KOPT-K1 (cell line): ENCODE measurements at regions not wholly inside any gene's neighbourhood (a gene's known extent, or its start where the extent isn't known, plus 50 kb on each side); places are given as distances from the start of the nearest gene placed in this dataset.

ENCODE experiments used
- H3K27ac ChIP-seq: fragments of 200-600 bp; sonication (generic); 2 replicates; pipeline ENCODE4 v1.5.1; 2016; ENCODE audit warnings: antibody characterized with exemption, mild to moderate bottlenecking, low read depth, low read length; ENCODE audit not compliant: poor library complexity, severe bottlenecking
- H3K36me3 ChIP-seq: fragments of 200-600 bp; sonication (generic); 2 replicates; pipeline ENCODE4 v1.5.1; 2017; ENCODE audit warnings: antibody characterized with exemption, mild to moderate bottlenecking, low read length, moderate library complexity; ENCODE audit not compliant: insufficient read depth
- H3K9me3 ChIP-seq: fragments of 200-600 bp; sonication (generic); 2 replicates; pipeline ENCODE4 v1.5.1; 2017; ENCODE audit warnings: antibody characterized with exemption, low read length, mild to moderate bottlenecking; ENCODE audit not compliant: insufficient read depth, poor library complexity, severe bottlenecking

DNA sequence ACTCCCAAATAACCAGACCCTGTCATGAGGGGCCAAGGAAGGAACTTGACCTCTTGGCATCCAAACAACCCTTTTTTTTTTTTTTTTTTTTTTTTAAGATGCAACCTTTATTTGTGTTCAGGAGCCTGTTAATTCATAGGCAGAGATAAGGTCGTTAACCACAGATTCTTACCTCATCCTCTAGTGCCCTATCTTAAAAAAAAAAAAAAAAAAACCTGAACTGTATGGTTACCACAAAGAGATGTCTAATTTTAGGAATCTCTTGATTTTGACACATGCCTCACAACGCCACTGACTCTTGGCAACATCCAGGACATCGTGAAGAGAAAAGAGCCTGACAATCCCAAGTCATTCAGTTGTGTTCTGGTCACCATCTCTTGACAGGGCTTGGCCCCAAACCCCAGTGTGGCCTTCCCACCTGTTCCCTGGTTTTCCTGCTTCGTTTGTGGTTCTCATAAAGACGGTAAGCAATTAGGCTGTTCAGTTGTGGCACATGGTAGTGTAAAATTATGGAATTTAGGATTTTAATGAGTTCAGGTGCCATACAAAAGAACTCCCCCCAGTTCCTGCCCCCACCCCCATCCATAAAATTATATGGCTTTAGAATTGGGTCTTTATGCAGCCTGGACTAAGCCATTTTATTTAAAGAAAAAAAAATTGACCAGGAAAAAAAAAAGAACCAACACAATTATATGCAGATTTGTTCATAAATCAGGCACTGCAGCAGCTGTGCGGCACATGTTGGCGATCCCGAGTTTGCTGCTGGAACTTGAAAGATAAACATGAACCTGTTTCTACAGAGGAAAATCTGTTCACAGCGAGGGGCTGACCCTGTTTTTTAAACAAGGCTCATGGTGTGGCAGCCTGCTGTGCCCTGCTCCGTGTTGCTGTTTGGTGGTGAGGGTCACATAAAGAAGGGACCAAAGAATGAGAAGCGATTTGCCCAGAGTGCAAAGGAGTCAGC, 267.8 kb upstream of the CLINT1 start:
- no peaks in the 10 kb centered on the region for H3K9me3 ChIP-seq
- no peak overlapping the region for H3K27ac ChIP-seq
- no peaks in the 10 kb centered on the region for H3K36me3 ChIP-seq

DNA sequence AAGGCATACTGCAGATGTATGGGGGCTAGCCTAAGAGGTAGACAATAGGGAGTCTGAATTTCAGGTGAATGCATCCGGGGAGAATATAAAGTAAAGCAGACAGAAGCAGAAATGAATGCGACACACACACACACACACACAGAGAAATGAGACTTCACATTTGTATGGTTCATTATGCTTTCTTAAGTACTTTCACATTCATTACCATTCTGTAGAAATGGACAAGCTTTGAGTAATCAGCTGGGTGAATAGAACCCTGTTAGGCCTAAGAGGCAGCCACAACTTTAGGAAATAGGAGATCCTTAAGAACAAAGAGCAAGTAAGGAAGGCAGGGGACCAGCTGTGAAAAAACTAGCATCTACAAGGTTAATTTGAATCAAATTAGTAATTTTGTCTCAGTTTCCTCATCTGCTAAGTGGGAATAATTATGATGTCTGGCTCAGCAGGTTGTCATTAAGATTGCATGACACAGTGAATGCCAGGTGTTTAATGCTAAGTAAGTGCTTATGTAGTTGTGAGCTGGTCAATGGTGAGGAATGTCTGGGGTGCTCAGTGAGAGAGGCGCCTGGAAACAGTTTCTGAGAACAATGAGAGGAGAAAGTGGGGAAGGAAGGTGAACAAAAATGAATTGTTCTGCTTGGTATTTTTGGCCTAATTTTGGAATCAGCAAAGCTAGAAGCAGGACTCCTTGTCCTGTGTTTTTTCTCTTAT, 265.8 kb upstream of the CLINT1 start:
- Histone ChIP-seq H3K36me3 (no peaks in the 10 kb centered on the region), H3K9me3 (no peaks in the 10 kb centered on the region), H3K27ac (no peak overlapping the region)

DNA sequence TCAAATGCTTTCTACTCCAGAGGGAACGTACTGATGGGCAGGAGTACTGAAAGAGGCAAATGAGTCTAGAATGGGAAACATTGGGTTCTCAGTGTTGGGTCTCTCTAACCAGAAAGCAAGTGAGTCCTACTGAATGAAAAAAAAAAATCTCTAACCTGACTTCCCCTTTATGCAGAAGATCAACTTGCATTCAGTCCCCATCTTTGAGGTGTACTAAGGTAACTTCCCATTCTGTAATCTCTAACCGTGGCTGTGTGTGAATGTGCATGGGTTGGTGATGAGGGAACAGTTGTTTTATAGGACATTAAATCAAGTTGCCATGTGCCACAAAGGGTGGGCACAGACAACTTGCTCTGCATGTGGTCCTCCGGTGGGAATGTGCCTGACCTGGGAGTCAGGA, 264.6 kb upstream of the CLINT1 start:
- Histone ChIP-seq H3K36me3 (no peaks in the 10 kb centered on the region), H3K27ac (no peak overlapping the region), H3K9me3 (no peaks in the 10 kb centered on the region)

DNA sequence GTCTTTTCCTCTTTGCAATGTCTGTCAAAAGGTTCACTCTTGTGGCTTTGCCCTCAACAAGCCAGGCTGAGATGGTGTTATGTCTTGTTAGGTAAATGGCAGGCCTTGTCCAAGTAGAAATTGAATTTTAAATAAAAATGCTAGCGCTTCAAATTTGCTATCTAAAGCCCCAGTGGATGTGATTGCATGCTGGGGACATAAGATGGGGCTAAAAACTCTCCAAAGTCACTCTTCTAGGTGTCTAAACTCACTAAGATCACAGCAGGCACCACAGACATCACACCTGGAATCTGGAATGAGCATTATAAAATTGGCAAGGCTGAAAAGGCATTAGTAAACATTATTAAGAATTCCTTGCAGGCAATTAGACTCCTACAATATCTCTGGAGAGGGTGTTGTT, 262.7 kb upstream of the CLINT1 start:
- H3K9me3 ChIP-seq = no peaks in the 10 kb centered on the region
- no peak overlapping the region for H3K27ac ChIP-seq

DNA sequence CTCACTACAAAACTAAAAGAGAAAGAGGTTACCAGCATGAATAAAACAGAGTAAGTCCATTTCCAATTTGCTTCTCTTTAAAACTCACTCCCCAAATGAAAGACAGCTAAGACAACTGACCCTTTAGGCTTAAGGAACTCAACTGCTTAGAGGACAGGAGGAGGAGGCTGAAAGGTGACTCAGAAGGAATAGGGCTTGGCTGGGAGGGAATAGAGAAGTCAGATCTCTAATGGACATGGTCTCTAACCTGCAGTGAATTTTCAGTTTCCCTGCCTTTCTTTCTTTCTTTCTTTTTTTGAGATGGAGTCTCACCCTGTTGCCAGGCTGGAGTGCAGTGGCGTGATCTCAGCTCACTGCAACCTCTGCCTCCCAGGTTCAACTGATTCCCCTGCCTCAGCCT, 261.8 kb upstream of the CLINT1 start:
- Histone ChIP-seq H3K9me3 (no peaks in the 10 kb centered on the region), H3K27ac (no peak overlapping the region), H3K36me3 (no peaks in the 10 kb centered on the region)

More for the DNA sequence above, 262.7 kb upstream of the CLINT1 start:
- no peaks in the 10 kb centered on the region for H3K36me3 ChIP-seq

DNA sequence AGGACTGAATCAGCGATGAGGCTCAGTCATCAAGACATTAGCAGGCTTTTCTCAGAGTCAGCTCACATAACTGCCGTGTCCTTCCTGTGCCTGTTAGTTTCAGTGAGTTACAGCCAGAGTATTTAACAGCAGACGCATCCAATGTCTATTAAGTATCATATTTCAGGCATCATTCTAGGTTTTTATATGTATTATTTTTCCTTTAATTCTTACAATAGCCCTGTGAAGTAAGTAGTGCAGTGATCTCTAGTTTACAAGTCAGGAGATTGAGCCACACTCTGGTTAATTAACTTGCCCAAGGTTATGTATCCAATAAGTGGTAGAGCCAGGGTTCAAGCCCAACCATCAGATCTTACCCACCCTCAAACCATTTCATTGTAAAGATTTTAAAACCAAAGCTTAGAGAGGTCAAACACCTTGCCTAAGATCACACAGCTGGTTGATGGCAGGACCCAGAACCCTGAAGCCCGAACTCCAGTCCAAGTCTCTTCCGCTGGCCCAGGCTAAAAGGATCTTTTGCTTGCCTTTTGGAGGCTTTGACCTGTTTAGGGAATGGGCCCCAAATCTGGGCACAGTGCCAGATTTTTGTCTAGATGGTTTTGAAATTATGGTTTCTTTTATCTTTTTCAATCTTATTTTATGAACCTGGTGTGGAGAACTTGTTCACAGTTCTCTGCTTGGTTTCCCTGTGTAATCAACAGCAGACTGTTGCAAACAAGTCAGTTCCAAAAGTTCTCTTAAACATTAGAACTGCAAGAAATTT, 261.2 kb upstream of the CLINT1 start:
- no peaks in the 10 kb centered on the region for H3K9me3 ChIP-seq
- H3K27ac ChIP-seq = no peak overlapping the region
- no peaks in the 10 kb centered on the region for H3K36me3 ChIP-seq

DNA sequence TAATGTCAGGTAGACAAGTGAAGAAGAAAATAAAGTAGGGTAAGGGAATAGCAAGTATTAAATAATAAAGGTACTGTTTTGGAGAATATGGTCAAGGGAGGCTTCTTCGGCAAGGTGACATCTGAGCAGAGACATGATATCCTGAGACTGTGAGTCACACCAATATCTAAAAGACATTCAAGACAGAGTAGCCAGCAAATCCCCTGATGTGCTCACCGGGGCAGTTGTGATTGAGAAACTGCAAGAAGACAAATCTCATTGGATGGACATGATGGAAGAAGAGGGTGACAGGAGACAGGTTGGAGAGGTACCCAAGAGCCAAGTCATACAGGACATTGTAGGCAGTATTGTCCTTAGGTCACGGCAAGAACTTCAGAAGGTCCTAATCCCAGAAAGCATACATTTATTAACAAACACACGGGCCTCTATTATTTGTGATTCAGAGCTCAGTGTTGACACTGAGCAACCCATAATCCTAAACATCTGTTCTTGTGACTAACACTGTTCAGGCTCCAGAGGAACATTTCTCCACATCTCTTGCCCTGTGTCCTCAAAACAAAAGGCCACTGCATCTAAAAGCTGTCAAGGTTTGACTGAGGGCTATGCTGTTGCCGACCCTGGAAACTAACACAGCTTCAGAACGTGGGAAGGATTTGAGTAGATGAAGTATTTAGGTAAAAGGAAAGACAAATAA, 258.7 kb upstream of the CLINT1 start:
- Histone ChIP-seq H3K9me3 (no peaks in the 10 kb centered on the region), H3K27ac (no peak overlapping the region), H3K36me3 (no peaks in the 10 kb centered on the region)

DNA sequence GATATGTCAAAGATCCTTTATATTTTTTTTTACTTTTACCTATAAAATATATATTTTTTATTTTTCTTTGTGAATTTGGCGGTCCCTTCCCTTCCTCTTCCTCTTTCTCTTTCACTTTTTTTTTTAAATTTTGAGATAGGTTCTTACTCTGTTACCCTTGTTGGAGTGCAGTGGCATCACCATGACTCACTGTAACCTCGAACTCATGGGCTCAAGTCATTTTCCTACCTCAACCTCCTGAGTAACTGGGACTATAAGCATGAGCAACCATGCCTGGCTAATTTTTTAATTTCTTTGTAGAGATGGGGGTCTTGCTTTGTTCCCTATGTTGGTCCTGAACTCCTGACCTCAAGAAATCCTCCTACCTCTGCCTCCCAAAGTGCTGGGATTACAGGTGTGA, 258.0 kb upstream of the CLINT1 start:
- H3K36me3 ChIP-seq = no peaks in the 10 kb centered on the region
- H3K9me3 ChIP-seq = no peaks in the 10 kb centered on the region
- no peak overlapping the region for H3K27ac ChIP-seq

DNA sequence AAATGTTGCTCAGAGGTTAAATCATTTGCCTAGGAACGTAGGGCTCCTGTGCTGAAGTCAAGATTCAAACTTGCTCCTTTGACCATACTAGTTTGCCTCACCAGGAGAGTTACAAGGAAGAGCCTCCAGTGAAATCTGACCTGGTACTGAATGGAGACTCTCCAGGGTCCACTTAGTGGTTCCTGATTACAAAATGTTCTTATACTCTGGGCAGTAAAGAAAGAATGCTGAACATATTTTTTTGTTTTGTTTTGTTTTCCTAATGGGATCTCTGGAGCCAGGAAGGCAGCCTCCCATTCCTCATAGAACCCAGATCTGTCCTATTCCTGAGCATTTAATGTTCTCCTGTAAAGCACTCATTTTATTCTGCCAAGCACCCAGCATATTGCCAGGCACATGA, 256.5 kb upstream of the CLINT1 start:
- Histone ChIP-seq H3K9me3 (no peaks in the 10 kb centered on the region), H3K27ac (no peak overlapping the region), H3K36me3 (no peaks in the 10 kb centered on the region)

DNA sequence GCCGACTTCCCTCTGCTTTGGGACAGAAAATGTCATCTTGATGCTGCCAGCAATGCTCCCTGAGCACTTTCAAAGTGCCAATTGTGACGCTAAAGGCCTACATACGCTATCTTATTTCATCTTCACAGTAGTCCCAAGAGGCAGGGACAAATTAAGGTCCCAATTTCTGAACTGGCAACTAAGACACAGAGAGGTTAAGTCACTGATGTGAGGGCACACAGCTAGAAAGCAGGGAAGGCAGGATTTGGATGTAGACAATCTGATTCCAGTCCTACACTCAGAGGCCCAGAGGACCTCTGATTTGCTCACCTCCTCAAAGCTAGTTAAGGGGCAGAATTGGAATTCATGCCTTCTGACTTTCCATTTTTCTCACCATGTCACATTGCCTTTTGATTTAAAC, 249.2 kb upstream of the CLINT1 start:
- Histone ChIP-seq H3K36me3 (no peaks in the 10 kb centered on the region), H3K27ac (no peak overlapping the region)

DNA sequence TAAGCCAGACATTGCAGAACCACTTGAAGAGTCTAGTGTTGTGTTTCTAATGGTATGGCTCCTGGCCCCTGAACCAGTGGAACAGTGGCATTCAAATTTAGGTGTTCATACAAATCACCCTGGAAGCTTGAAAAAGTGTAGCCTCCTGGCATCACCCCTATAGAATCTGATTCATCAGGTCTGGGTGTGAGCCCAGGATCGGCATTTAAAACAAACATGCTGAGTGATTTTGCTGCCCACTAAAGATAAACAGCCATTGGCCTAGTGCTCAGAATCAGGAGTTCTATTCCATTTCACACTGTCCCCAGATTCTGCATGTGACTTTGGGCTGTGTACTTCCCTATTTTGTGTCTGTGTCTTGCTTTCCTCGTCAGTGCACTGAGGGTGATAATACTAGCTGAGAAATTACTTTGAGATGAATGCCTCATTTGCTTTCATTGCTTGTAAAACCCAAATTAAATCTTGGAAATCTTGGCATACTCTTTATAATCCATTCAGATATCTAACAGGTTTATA, 241.5 kb upstream of the CLINT1 start:
- Histone ChIP-seq H3K27ac (no peak overlapping the region), H3K36me3 (no peaks in the 10 kb centered on the region), H3K9me3 (no peaks in the 10 kb centered on the region)

More for the DNA sequence above, 249.2 kb upstream of the CLINT1 start:
- no peaks in the 10 kb centered on the region for H3K9me3 ChIP-seq

DNA sequence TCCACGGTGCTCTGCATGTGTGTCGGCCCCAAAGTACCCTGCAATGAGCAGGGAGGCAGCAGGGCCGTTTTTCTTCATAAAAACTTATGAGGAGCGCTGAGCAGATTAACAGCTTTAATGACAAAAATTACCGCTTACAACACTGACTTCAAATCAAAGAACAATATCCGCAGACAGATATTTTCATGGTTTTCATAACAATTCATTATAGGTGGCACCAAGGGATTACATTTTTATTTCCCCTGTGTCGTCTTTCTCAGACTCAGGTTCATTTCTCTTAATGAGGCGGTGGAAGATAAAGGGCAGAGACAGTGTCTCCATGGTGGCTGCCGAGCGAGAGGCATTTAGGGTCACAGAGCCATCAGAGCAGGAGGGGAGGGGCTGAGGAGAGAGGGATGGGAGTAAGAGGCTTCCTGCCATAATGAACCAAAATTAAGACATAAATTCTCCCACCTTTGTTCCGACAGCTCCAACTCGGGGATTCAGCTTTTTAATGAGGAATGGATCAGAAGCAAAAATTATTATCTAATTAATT, 240.7 kb upstream of the CLINT1 start:
- H3K27ac ChIP-seq = no peak overlapping the region
- no peaks in the 10 kb centered on the region for H3K9me3 ChIP-seq
- no peaks in the 10 kb centered on the region for H3K36me3 ChIP-seq

DNA sequence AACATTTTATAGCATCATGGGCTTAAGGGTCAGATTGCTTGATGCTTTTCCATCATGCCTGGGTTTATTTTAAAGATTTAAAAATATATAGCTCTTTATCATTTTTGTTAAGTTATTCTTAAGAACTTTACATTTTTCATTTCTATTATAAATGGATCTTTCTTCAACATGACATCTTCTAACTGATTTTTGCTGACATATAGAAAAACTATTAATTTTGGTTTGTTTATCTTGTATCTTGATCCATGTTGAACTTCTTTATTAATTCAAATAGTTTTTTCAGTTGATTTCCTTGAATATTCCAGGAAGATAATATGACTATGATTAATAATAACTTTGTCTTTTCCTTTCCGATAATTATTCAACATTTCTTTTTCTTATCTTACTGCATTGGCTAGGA, 237.9 kb upstream of the CLINT1 start:
- Histone ChIP-seq H3K36me3 (no peaks in the 10 kb centered on the region), H3K9me3 (no peaks in the 10 kb centered on the region), H3K27ac (no peak overlapping the region)

DNA sequence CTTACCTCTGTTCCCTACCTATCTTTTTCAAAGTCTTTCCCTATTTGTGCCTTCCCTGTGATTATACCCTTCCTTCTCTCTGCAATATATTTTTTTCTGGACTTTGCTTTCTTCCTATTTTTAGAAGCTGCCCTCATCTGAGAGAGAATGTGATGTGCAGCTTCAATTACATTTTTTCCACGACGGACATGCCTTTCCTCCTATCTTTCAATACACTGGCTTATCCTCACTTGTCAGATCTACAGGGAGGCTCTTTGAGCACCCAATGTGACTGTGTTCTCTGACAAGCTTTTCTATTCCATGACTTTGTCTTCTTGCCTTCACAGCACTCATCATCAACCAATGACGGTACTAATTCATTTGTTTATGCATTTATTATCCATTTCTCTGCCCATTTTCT, 227.9 kb upstream of the CLINT1 start:
- H3K27ac ChIP-seq = no peak overlapping the region
- no peaks in the 10 kb centered on the region for H3K9me3 ChIP-seq
- no peaks in the 10 kb centered on the region for H3K36me3 ChIP-seq
